GM19023 (cell line): ENCODE measurements at regions not wholly inside any gene's neighbourhood (a gene's known extent, or its start where the extent isn't known, plus 50 kb on each side); places are given as distances from the start of the nearest gene placed in this dataset.
"Not testable (repeated sequence)": the region's sequence is repeated elsewhere in the genome, so short reads cannot be mapped to it uniquely, and the experiment has no call there.

Source experiments
- ATAC-seq: cut with Tn5 transposase; IDR thresholded peaks from one replicate; pipeline ENCODE4 v1.9.1; 2021; ENCODE audit warnings: mild to moderate bottlenecking, moderate library complexity; ENCODE audit not compliant: unreplicated experiment

- ATAC-seq = no peak
Observed at GRCh38 chr19:31838163-31838815, 489.1 kb upstream of the TSHZ3 start.

GRCh38 chr19:31840371-31840770, 491.1 kb upstream of the TSHZ3 start:
- no peak for ATAC-seq

- no peak for ATAC-seq
Observed at GRCh38 chr19:31841755-31842154, 492.5 kb upstream of the TSHZ3 start.

- ATAC-seq = no peak
Observed at GRCh38 chr19:31863122-31863521, 482.3 kb upstream of the ZNF507 start.

GRCh38 chr19:31874313-31874712, 471.1 kb upstream of the ZNF507 start:
- ATAC-seq = no peak

GRCh38 chr19:31875591-31875990, 469.8 kb upstream of the ZNF507 start:
- no peak for ATAC-seq

- ATAC-seq = no peak
Observed at GRCh38 chr19:31880283-31880682, 465.1 kb upstream of the ZNF507 start.

GRCh38 chr19:31881988-31882387, 463.4 kb upstream of the ZNF507 start:
- ATAC-seq = no peak

GRCh38 chr19:31882709-31883108, 462.7 kb upstream of the ZNF507 start:
- ATAC-seq = no peak

- no peak for ATAC-seq
Observed at GRCh38 chr19:31883296-31883990, 462.0 kb upstream of the ZNF507 start.

- no peak for ATAC-seq
Observed at GRCh38 chr19:31885280-31885853, 460.0 kb upstream of the ZNF507 start.

GRCh38 chr19:31890230-31890629, 455.2 kb upstream of the ZNF507 start:
- no peak for ATAC-seq

- no peak for ATAC-seq
Observed at GRCh38 chr19:31892060-31892459, 453.4 kb upstream of the ZNF507 start.

- ATAC-seq = not testable (repeated sequence)
Observed at GRCh38 chr19:31893491-31893890, 451.9 kb upstream of the ZNF507 start.

- no peak for ATAC-seq
Observed at GRCh38 chr19:31894451-31894850, 451.0 kb upstream of the ZNF507 start.

- no peak for ATAC-seq
Observed at GRCh38 chr19:31897292-31897691, 448.1 kb upstream of the ZNF507 start.

GRCh38 chr19:31900991-31901390, 444.4 kb upstream of the ZNF507 start:
- no peak for ATAC-seq

- no peak for ATAC-seq
Observed at GRCh38 chr19:31902821-31903220, 442.6 kb upstream of the ZNF507 start.

- ATAC-seq = no peak
Observed at GRCh38 chr19:31903979-31904378, 441.4 kb upstream of the ZNF507 start.

- ATAC-seq = no peak
Observed at GRCh38 chr19:31906111-31906871, 439.1 kb upstream of the ZNF507 start.

GRCh38 chr19:31907661-31908060, 437.7 kb upstream of the ZNF507 start:
- ATAC-seq = no peak

- no peak for ATAC-seq
Observed at GRCh38 chr19:31908080-31908479, 437.3 kb upstream of the ZNF507 start.
